HG03280 (cell line): ENCODE measurements at regions not wholly inside any gene's neighbourhood (a gene's known extent, or its start where the extent isn't known, plus 50 kb on each side); places are given as distances from the start of the nearest gene placed in this dataset.
"Not testable (repeated sequence)": the region's sequence is repeated elsewhere in the genome, so short reads cannot be mapped to it uniquely, and the experiment has no call there.

Experiments used
- ATAC-seq: cut with Tn5 transposase; IDR thresholded peaks from one replicate; pipeline ENCODE4 v1.9.1; 2021; ENCODE audit warnings: mild to moderate bottlenecking, moderate library complexity; ENCODE audit not compliant: unreplicated experiment

GRCh38 chrX:31014474-31014873 lies 57.4 kb downstream of the FTHL17 start:
- not testable (repeated sequence) for ATAC-seq

GRCh38 chrX:31012509-31013025 lies 59.3 kb downstream of the FTHL17 start:
- no peak for ATAC-seq

- no peak for ATAC-seq
Measured at GRCh38 chrX:31007321-31007720, 64.5 kb downstream of the FTHL17 start.

GRCh38 chrX:31006027-31006426 lies 65.8 kb downstream of the FTHL17 start:
- ATAC-seq = no peak

GRCh38 chrX:30997411-30997810 lies 74.4 kb downstream of the FTHL17 start:
- ATAC-seq = no peak

GRCh38 chrX:30995705-30996104 lies 76.1 kb downstream of the FTHL17 start:
- no peak for ATAC-seq

GRCh38 chrX:30995060-30995700 lies 76.7 kb downstream of the FTHL17 start:
- no peak for ATAC-seq

GRCh38 chrX:30994018-30994417 lies 77.8 kb downstream of the FTHL17 start:
- not testable (repeated sequence) for ATAC-seq

GRCh38 chrX:30992381-30992904 lies 79.4 kb downstream of the FTHL17 start:
- ATAC-seq = no peak

- ATAC-seq = no peak
Measured at GRCh38 chrX:30990361-30990760, 81.5 kb downstream of the FTHL17 start.

- ATAC-seq = no peak
Measured at GRCh38 chrX:30982467-30982866, 89.4 kb downstream of the FTHL17 start.

GRCh38 chrX:30981968-30982367 lies 89.9 kb downstream of the FTHL17 start:
- no peak for ATAC-seq

GRCh38 chrX:30979271-30979670 lies 90.2 kb upstream of the TAB3 start:
- ATAC-seq = no peak

GRCh38 chrX:30975467-30975866 lies 86.4 kb upstream of the TAB3 start:
- no peak for ATAC-seq

- no peak for ATAC-seq
Measured at GRCh38 chrX:30973784-30974427, 84.9 kb upstream of the TAB3 start.

- ATAC-seq = peak; percentile 97
Measured at GRCh38 chrX:30971774-30972603, 82.9 kb upstream of the TAB3 start.

GRCh38 chrX:30967516-30967915 lies 78.5 kb upstream of the TAB3 start:
- ATAC-seq = no peak

- no peak for ATAC-seq
Measured at GRCh38 chrX:30965767-30966166, 76.7 kb upstream of the TAB3 start.

GRCh38 chrX:30961387-30962174 lies 72.5 kb upstream of the TAB3 start:
- ATAC-seq = no peak

- no peak for ATAC-seq
Measured at GRCh38 chrX:30957753-30958152, 68.7 kb upstream of the TAB3 start.

GRCh38 chrX:30955687-30956086 lies 66.6 kb upstream of the TAB3 start:
- no peak for ATAC-seq
